ENCODE measurements at regions not wholly inside any gene's neighbourhood (a gene's known extent, or its start where the extent isn't known, plus 50 kb on each side); places are given as distances from the start of the nearest gene placed in this dataset.

- no peak for TF ChIP-seq ZFX (IDR thresholded peaks at IDR 0.05; ENCODE audit: borderline replicate concordance)
- TF ChIP-seq CTCF (IDR thresholded peaks at IDR 0.05): no peak
Measured at GRCh38 chr5:136840601-136841000, 475.3 kb upstream of the TRPC7 start.

DNA sequence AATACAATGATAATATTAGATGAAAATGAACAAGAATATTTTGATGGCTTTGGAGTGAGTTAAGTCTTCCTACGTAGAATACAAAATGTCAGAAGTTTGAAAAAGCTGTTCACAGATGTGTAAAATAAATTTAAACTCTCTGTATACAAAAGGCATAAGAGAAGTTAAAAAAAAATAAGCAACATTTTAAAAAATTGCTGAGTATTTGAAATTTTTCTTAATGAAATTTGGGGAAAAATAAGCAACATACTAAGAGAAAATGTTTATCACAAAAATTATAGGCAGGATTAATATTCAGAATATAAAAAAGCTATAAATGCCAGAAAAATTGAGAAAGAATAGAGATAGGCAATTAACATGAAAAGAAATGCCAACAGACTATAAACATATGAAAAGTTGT, 470.7 kb upstream of the TRPC7 start:
- H3K27ac ChIP-seq: no peak overlapping the region

More at GRCh38 chr5:136840601-136841000, 475.3 kb upstream of the TRPC7 start:
- H3K27ac ChIP-seq: no peak overlapping the region

GRCh38 chr5:136820848-136821247, 455.5 kb upstream of the TRPC7 start:
- no peak for TF ChIP-seq ZFX (IDR thresholded peaks at IDR 0.05; ENCODE audit: borderline replicate concordance)
- no peak for TF ChIP-seq CTCF (IDR thresholded peaks at IDR 0.05)
- H3K27ac ChIP-seq: no peak overlapping the region

More for the DNA sequence above, 470.7 kb upstream of the TRPC7 start:
- TF ChIP-seq ZFX (IDR thresholded peaks at IDR 0.05; ENCODE audit: borderline replicate concordance): no peak
- no peak for TF ChIP-seq CTCF (IDR thresholded peaks at IDR 0.05)

DNA sequence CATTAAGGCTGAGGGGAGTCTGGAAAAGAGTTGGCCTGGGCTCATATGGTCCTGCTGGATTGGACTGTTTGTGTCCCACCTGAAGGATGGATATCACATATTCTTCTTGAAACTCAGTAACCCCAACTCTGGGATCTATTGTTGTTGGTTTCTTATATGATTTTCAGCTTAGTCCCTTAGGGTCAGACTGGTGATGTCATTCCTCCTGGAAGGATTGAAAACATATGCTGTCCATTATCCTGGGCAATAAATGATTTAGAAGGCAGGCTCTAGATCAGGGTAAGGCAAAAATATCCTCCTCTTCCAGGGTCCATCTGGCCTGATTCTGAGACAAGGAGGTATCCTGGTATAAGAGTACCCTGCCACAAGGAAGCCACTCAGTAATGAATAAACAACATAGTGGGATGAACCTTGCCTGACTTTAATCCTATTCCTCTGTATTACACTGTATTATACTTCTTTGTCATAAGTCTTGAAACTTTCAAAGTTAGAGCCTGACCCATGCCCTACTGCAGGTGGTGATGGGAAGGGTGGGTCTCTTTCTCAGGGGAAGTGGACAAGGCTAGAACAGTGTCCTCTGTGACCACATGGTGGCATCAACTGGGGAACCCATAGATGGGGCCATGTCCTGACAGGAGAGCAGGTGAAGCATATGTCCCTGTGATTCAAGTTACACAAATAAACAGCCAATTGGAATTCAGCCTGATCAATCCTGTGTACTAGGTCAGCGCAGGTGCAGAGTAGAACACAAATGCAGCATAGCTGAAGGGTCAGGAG, 454.4 kb upstream of the TRPC7 start:
- H3K27ac ChIP-seq: no peak overlapping the region
- TF ChIP-seq ZFX (IDR thresholded peaks at IDR 0.05; ENCODE audit: borderline replicate concordance): no peak
- no peak for TF ChIP-seq CTCF (IDR thresholded peaks at IDR 0.05)

- no peak for TF ChIP-seq CTCF (IDR thresholded peaks at IDR 0.05)
Measured at GRCh38 chr5:136816327-136816726, 451.0 kb upstream of the TRPC7 start.

DNA sequence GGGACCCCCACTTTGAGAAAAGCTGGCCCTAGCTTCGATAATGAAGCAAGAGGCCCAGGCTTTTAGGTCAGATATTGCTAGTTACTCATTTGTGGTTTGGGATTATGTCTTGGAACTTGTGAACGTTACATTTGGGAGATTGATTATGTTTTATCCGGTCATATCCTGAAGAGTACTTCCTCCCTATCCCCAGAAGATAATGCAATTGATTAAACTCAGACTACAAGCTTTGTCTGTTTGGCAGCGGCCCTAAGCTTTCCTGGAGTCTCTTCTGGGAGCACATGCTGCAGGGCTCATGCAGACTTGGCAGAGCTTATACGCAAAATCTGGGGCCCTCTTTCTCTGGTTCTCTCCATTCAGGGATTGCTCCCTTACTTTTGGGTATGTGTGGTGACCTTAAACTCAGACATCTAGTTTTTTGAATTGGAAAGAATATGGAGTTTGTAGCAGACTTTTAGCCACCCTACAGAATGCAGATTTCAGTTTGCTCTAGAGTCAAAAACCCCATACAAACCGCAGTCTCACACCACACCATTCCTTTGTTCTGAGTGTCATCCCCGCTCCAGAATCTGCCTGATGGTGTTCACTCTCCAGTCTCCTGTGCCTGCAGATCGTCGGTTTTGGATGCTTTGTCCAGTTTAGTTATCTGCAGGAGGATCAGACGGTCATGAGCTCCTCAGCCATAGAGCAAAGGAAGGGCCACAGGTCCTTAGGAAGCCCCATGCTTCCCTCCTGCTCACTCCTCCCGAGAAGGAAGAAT, 449.5 kb upstream of the TRPC7 start:
- TF ChIP-seq CTCF (IDR thresholded peaks at IDR 0.05) (no peak), ZFX (IDR thresholded peaks at IDR 0.05; ENCODE audit: borderline replicate concordance) (no peak)
- H3K27ac ChIP-seq: no peak overlapping the region

More at GRCh38 chr5:136816327-136816726, 451.0 kb upstream of the TRPC7 start:
- no peak overlapping the region for H3K27ac ChIP-seq

GRCh38 chr5:136812270-136812669, 446.9 kb upstream of the TRPC7 start:
- peak overlapping the region; percentile 27 for H3K27ac ChIP-seq

All from 22Rv1 (cell line).